H1 (cell line): ENCODE measurements at regions not wholly inside any gene's neighbourhood (a gene's known extent, or its start where the extent isn't known, plus 50 kb on each side); places are given as distances from the start of the nearest gene placed in this dataset.

Source experiments
- CTCF ChIA-PET: fragments of 300-600 bp; sonication (Branson Sonifier 250); formaldehyde crosslinking; loops from one replicate; lab custom pipeline; 2021; ENCODE audit not compliant: partially characterized antibody; lab: Charles Lee
- POLR2A ChIA-PET: fragments of 300-600 bp; sonication (Branson Sonifier 250); formaldehyde crosslinking; loops from one replicate; lab custom pipeline; 2021; ENCODE audit warnings: inconsistent platforms; ENCODE audit not compliant: partially characterized antibody; lab: Charles Lee
- DNase-seq, 2 experiments: peaks; one replicate each; pipeline versions ENCODE4 v3.0.0 to v3.0.0-alpha.2; 2010 to 2022; ENCODE audit warnings: low spot score in 2 of 2, low read depth in 1 of 2, mixed read lengths in 1 of 2
- FAIRE-seq: peaks from 2 replicates; lab custom pipeline; 2011; peaks lifted over from hg19 to GRCh38; lab: Jason Lieb, UNC
- H2AFZ ChIP-seq: 2 replicates; pipeline ENCODE4 v1.8.1; 2012; ENCODE audit warnings: low read length, inconsistent platforms
- H2AK5ac ChIP-seq: 2 replicates; pipeline ENCODE4 v1.6.1; 2013; ENCODE audit warnings: low read depth, low read length
- H2BK120ac ChIP-seq: replicated peaks from 2 replicates; pipeline ENCODE3; 2013; ENCODE audit warnings: low read depth, low read length, inconsistent platforms
- H2BK12ac ChIP-seq: 2 replicates; pipeline ENCODE4 v1.6.1; 2013; ENCODE audit warnings: low read depth, low read length
- H2BK15ac ChIP-seq: 2 replicates; pipeline ENCODE4 v1.6.1; 2013; ENCODE audit warnings: low read length
- H2BK20ac ChIP-seq: 2 replicates; pipeline ENCODE4 v1.6.1; 2013; ENCODE audit warnings: low read length
- H2BK5ac ChIP-seq: 2 replicates; pipeline ENCODE4 v1.6.1; 2013; ENCODE audit warnings: low read depth, low read length
- H3K14ac ChIP-seq: 2 replicates; pipeline ENCODE4 v1.6.1; 2013; ENCODE audit warnings: inconsistent platforms; ENCODE audit not compliant: insufficient read length
- H3K18ac ChIP-seq: 2 replicates; pipeline ENCODE4 v1.6.1; 2013; ENCODE audit warnings: low read length; ENCODE audit errors: extremely low read depth
- H3K23ac ChIP-seq: 2 replicates; pipeline ENCODE4 v1.6.1; 2013; ENCODE audit warnings: inconsistent platforms; ENCODE audit not compliant: insufficient read length
- H3K23me2 ChIP-seq: 2 replicates; pipeline ENCODE4 v1.6.1; 2013; ENCODE audit warnings: low read depth, low read length
- H3K27ac ChIP-seq: 2 replicates; pipeline ENCODE4 v1.6.1; 2011; ENCODE audit warnings: low read depth, low read length, inconsistent platforms
- H3K27me3 ChIP-seq, 4 experiments: replicated peaks in 1 of 4; 1 replicate in 1 of 4; 2 replicates in 3 of 4; pipeline versions ENCODE4 v1.6.1 to v1.8.1; 2011 to 2013; ENCODE audit warnings: low read length in 3 of 4, mild to moderate bottlenecking in 3 of 4, inconsistent platforms in 2 of 4, mixed read lengths in 2 of 4, moderate library complexity in 1 of 4; ENCODE audit not compliant: control insufficient read depth in 3 of 4, insufficient read depth in 3 of 4; ENCODE audit errors: extremely low read depth in 1 of 4
- H3K36me3 ChIP-seq, 4 experiments: 2 replicates each; pipeline versions ENCODE4 v1.6.1 to v1.8.1; 2011 to 2013; ENCODE audit warnings: mild to moderate bottlenecking in 4 of 4, low read length in 3 of 4, moderate library complexity in 2 of 4, control low read depth in 1 of 4, inconsistent platforms in 1 of 4; ENCODE audit not compliant: insufficient read depth in 4 of 4, control insufficient read depth in 2 of 4
- H3K4ac ChIP-seq: replicated peaks from 2 replicates; pipeline ENCODE3; 2013; ENCODE audit warnings: low read length, low read depth, mixed read lengths, inconsistent platforms; ENCODE audit not compliant: insufficient read length
- H3K4me1 ChIP-seq, 4 experiments: replicated peaks in 1 of 4; 1 replicate in 1 of 4; 2 replicates in 3 of 4; pipeline versions ENCODE4 v1.6.1 to v1.8.1; 2011 to 2013; ENCODE audit warnings: low read length in 3 of 4, inconsistent platforms in 2 of 4, mixed read lengths in 1 of 4; ENCODE audit not compliant: insufficient read depth in 4 of 4, control insufficient read depth in 3 of 4
- H3K4me2 ChIP-seq, 2 experiments: 2 replicates each; pipeline versions ENCODE4 v1.6.1 to v1.8.1; 2011 to 2013; ENCODE audit warnings: low read depth in 2 of 2, low read length in 2 of 2, control low read depth in 1 of 2, inconsistent platforms in 1 of 2, mild to moderate bottlenecking in 1 of 2; ENCODE audit not compliant: insufficient read depth in 1 of 2
- H3K4me3 ChIP-seq, 4 experiments: fragments of 200-600, 300-600 bp in 1 of 4; sonication (generic), shearing (Covaris generic), sonication (Bioruptor Twin) in 1 of 4; 2 replicates each; pipeline versions ENCODE4 v1.5.1 to v1.8.1; 2011 to 2016; ENCODE audit warnings: low read length in 4 of 4, low read depth in 3 of 4, control low read depth in 2 of 4, inconsistent platforms in 2 of 4, mild to moderate bottlenecking in 2 of 4, mixed read lengths in 1 of 4, moderate library complexity in 1 of 4; ENCODE audit not compliant: insufficient read depth in 2 of 4; ENCODE audit errors: extremely low read depth in 1 of 4
- H3K56ac ChIP-seq: replicated peaks from 2 replicates; pipeline ENCODE3; 2013; ENCODE audit warnings: low read depth, mild to moderate bottlenecking, mixed read lengths, low read length, inconsistent platforms; ENCODE audit not compliant: insufficient read length
- H3K79me1 ChIP-seq: 2 replicates; pipeline ENCODE4 v1.6.1; 2013; ENCODE audit warnings: low read depth, low read length, control low read depth
- H3K79me2 ChIP-seq, 2 experiments: 2 replicates each; pipeline versions ENCODE4 v1.6.1 to v1.8.1; 2012 to 2013; ENCODE audit warnings: low read length in 2 of 2, mild to moderate bottlenecking in 2 of 2, inconsistent platforms in 1 of 2; ENCODE audit not compliant: insufficient read depth in 2 of 2, control insufficient read depth in 1 of 2
- H3K9ac ChIP-seq, 4 experiments: replicated peaks in 1 of 4; 1 replicate in 1 of 4; 2 replicates in 3 of 4; pipeline versions ENCODE4 v1.6.1 to v1.8.1; 2011 to 2013; ENCODE audit warnings: low read depth in 3 of 4, low read length in 3 of 4, control low read depth in 2 of 4, mild to moderate bottlenecking in 2 of 4, moderate library complexity in 2 of 4, inconsistent platforms in 1 of 4; ENCODE audit errors: extremely low read depth in 1 of 4
- H3K9me3 ChIP-seq, 2 experiments: 2 replicates each; pipeline versions ENCODE4 v1.6.1 to v1.8.1; 2012 to 2013; ENCODE audit warnings: mild to moderate bottlenecking in 2 of 2, moderate library complexity in 2 of 2, control low read depth in 1 of 2, inconsistent platforms in 1 of 2, low read depth in 1 of 2, low read length in 1 of 2, mixed read lengths in 1 of 2; ENCODE audit not compliant: insufficient read depth in 2 of 2
- H4K20me1 ChIP-seq, 2 experiments: replicated peaks in 1 of 2; 2 replicates each; pipeline versions ENCODE3 to v1.8.1; 2011 to 2013; ENCODE audit warnings: inconsistent platforms in 2 of 2, low read length in 2 of 2, mild to moderate bottlenecking in 1 of 2; ENCODE audit not compliant: insufficient read depth in 2 of 2, control insufficient read depth in 1 of 2
- H4K5ac ChIP-seq: 2 replicates; pipeline ENCODE4 v1.6.1; 2013; ENCODE audit warnings: low read length, low read depth, mixed read lengths, inconsistent platforms; ENCODE audit not compliant: insufficient read length
- H4K8ac ChIP-seq: 2 replicates; pipeline ENCODE4 v1.8.0; 2013; ENCODE audit warnings: mild to moderate bottlenecking, moderate library complexity, low read length, inconsistent platforms; ENCODE audit not compliant: insufficient read depth; ENCODE audit errors: extremely low read depth
- H4K91ac ChIP-seq: replicated peaks from 2 replicates; pipeline ENCODE3; 2013; ENCODE audit warnings: low read length, mixed read lengths, inconsistent platforms; ENCODE audit not compliant: insufficient read length
- ASH2L ChIP-seq: fragments of 200-600, 300-600 bp; sonication (generic); IDR thresholded peaks from one replicate; pipeline ENCODE4 v1.7.1; 2017; ENCODE audit warnings: low read length
- CBX5 ChIP-seq: fragments of 300-800, 300-1000 bp; sonication (generic); IDR thresholded peaks from 2 replicates; pipeline ENCODE4 v1.7.1; 2016; ENCODE audit warnings: antibody characterized with exemption, low read length, low read depth
- CBX8 ChIP-seq: fragments of 300-800, 300-1000 bp; sonication (generic); IDR thresholded peaks from 2 replicates; pipeline ENCODE4 v1.7.1; 2016; ENCODE audit warnings: low read depth, low read length, borderline replicate concordance
- CEBPB ChIP-seq: IDR thresholded peaks from 2 replicates; pipeline ENCODE4 v1.6.1; 2012; ENCODE audit warnings: low read depth, low read length
- CHD1 ChIP-seq: IDR thresholded peaks from 2 replicates; pipeline ENCODE4 v1.6.1; 2012; ENCODE audit warnings: low read depth, low read length, improper control_type of control experiment
- EGR1 ChIP-seq: IDR thresholded peaks from 2 replicates; pipeline ENCODE4 v1.6.1; 2011; ENCODE audit warnings: low read depth, low read length, borderline replicate concordance
- GABPA ChIP-seq: IDR thresholded peaks from 2 replicates; pipeline ENCODE4 v1.6.1; 2011; ENCODE audit warnings: mild to moderate bottlenecking, low read length, moderate library complexity, borderline replicate concordance; ENCODE audit not compliant: insufficient read depth
- JUN ChIP-seq: IDR thresholded peaks from 2 replicates; pipeline ENCODE4 v1.6.1; 2011; ENCODE audit warnings: low read depth, mild to moderate bottlenecking, improper control_type of control experiment, low read length
- KDM1A ChIP-seq: fragments of 200-600, 300-600 bp; sonication (generic); IDR thresholded peaks from 2 replicates; pipeline ENCODE4 v1.7.1; 2016; ENCODE audit warnings: mild to moderate bottlenecking, low read length, borderline replicate concordance
- PHF8 ChIP-seq: fragments of 200-600 bp; sonication (generic); conservative IDR thresholded peaks from 2 replicates; pipeline ENCODE4 v1.7.1; 2012; ENCODE audit warnings: low read depth, mild to moderate bottlenecking, inconsistent platforms, low read length, moderate library complexity
- POLR2A ChIP-seq, 2 experiments: IDR thresholded peaks; 1 replicate in 1 of 2; 2 replicates in 1 of 2; pipeline ENCODE4 v1.6.1; 2011; ENCODE audit warnings: low read depth in 2 of 2, low read length in 2 of 2, mild to moderate bottlenecking in 2 of 2; ENCODE audit errors: control extremely low read depth in 1 of 2
- RAD21 ChIP-seq, 2 experiments: IDR thresholded peaks in 1 of 2; conservative IDR thresholded peaks in 1 of 2; 2 replicates each; pipeline ENCODE4 v1.6.1; 2011; ENCODE audit warnings: low read depth in 2 of 2, low read length in 2 of 2, improper control_type of control experiment in 1 of 2, inconsistent platforms in 1 of 2, mild to moderate bottlenecking in 1 of 2, moderate library complexity in 1 of 2
- SIX5 ChIP-seq: IDR thresholded peaks from 2 replicates; pipeline ENCODE4 v1.6.1; 2011; ENCODE audit warnings: mild to moderate bottlenecking, low read depth, low read length
- YY1 ChIP-seq: IDR thresholded peaks from 2 replicates; pipeline ENCODE4 v1.6.1; 2011; ENCODE audit warnings: low read depth, mild to moderate bottlenecking, low read length
- whole genome bisulfite sequencing, 2 experiments: shearing (Covaris generic) in 1 of 2; methylation state at CpG; one replicate each; pipeline versions ENCODE4 v1.1.6 to v1.1.7; 2013 to 2015; ENCODE audit warnings: low lambda C conversion rate in 2 of 2, mixed read lengths in 2 of 2, inconsistent platforms in 1 of 2, low coverage in 1 of 2, missing lambda C conversion rate in 1 of 2; ENCODE audit not compliant: insufficient replicate concordance in 2 of 2, insufficient coverage in 1 of 2, insufficient read length in 1 of 2; ENCODE audit errors: extremely low coverage in 1 of 2, missing lambda C conversion rate in 1 of 2; 5-methylcytosine and 5-hydroxymethylcytosine counted together

DNA sequence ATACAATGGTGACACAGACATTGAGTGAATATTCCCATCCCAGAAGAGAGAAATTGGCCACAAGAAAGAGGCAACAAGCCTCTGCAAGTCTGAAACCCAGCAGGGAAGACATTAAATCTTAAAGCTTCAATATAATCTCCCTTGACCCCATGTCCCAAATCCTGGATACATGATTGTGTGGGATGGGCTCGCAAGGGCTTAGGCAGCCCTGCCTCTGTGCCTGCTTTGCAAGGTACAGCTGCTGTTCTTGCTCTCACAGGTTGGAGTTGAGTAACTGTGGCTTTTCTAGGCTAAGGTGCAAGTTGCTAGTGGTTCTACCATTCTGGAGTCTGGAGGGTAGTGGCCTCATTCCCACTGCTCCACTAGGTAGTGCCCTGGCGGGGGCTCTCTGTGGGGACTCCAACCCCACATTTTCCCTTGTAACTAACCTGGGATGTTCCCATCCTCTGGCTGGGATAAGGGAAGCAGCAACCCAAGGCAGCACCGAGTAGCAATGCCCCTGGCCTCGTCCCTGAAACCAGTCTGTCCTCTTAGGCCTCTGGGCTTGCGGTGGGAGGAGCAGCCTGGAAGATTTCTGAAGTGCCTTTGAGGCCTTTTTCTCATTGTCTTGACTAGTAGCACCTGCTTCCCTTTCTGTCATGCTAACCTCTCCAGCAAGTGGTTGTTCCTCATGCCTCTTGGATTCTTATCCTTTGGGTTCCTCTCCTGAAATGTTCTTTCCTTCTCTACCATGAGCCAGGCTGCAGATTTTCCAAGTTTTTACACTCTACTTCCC, 90.0 kb downstream of the FAM174B start:
- no peaks in the 10 kb centered on the region for H3K79me1 ChIP-seq
- H4K91ac ChIP-seq = no peak overlapping the region
- no peak overlapping the region for H2BK120ac ChIP-seq
- no peaks in the 10 kb centered on the region for H3K23me2 ChIP-seq
- H2AK5ac ChIP-seq = no peak overlapping the region
- H2BK12ac ChIP-seq = no peak overlapping the region
- 76% methylated on average over 4 of the region's 5 CpGs; no CpG with 5 or more reads in 1 of the 2 experiments for WGBS, 2 experiments
- no peak overlapping the region for H3K9ac ChIP-seq
- H3K14ac ChIP-seq = no peak overlapping the region
- no peak overlapping the region for H3K4me2 ChIP-seq
- no peaks in the 10 kb centered on the region for H3K27me3 ChIP-seq
- H3K36me3 ChIP-seq = no peaks in the 10 kb centered on the region
- ChIA-PET CTCF (no interaction called here), POLR2A (interaction anchor here (0.8 kb wide), 1 partner anchor 24 kb away, joined by 3 read pairs; no protein-coding TSS in a partner anchor)
- peak; percentile 42 for FAIRE-seq
- no peak overlapping the region for H3K56ac ChIP-seq
- peak in 1 of 2 experiments; percentile 20 for DNase-seq
- H3K4me3 ChIP-seq = no peak overlapping the region
- H4K20me1 ChIP-seq = no peaks in the 10 kb centered on the region
- H3K23ac ChIP-seq = no peak overlapping the region
- no peak overlapping the region for H2BK20ac ChIP-seq
- no peak overlapping the region for H3K18ac ChIP-seq
- H2AFZ ChIP-seq = no peak overlapping the region
- no peak overlapping the region for H3K4ac ChIP-seq
- H3K79me2 ChIP-seq = no peaks in the 10 kb centered on the region
- H3K9me3 ChIP-seq = no peaks in the 10 kb centered on the region
- H3K4me1 ChIP-seq = no peaks in the 10 kb centered on the region
- H4K8ac ChIP-seq = no peak overlapping the region
- no peak overlapping the region for H4K5ac ChIP-seq
- H2BK5ac ChIP-seq = no peak overlapping the region
- no peak overlapping the region for H3K27ac ChIP-seq
- H2BK15ac ChIP-seq = no peak overlapping the region
- TF ChIP-seq CHD1 = no peak
- no peak for TF ChIP-seq SIX5
- TF ChIP-seq EGR1 = no peak
- no peak for TF ChIP-seq POLR2A (IDR thresholded peaks at IDR 0.05; ENCODE audit: control extremely low read depth in 1 of 2, low read depth in 2 of 2, low read length in 2 of 2)
- TF ChIP-seq CBX8 = no peak
- TF ChIP-seq JUN = no peak
- TF ChIP-seq CEBPB = no peak
- no peak for TF ChIP-seq CBX5
- no peak for TF ChIP-seq ASH2L
- no peak for TF ChIP-seq GABPA
- TF ChIP-seq PHF8 = no peak
- no peak for TF ChIP-seq YY1
- TF ChIP-seq KDM1A = no peak
- TF ChIP-seq RAD21 (IDR thresholded peaks at IDR 0.05 in 1 of 2, conservative IDR thresholded peaks at IDR 0.05 in 1 of 2; ENCODE audit: low read depth in 2 of 2, low read length in 2 of 2) = no peak
